H9 (cell line): ENCODE measurements at regions not wholly inside any gene's neighbourhood (a gene's known extent, or its start where the extent isn't known, plus 50 kb on each side); places are given as distances from the start of the nearest gene placed in this dataset.

Experiments
- DNase-seq: peaks from one replicate; pipeline ENCODE4 v3.0.0-alpha.2; 2017
- H2AFZ ChIP-seq: one replicate; pipeline ENCODE4 v1.6.1; 2013; ENCODE audit warnings: mild to moderate bottlenecking, low read length, control low read depth, moderate library complexity
- H2AK5ac ChIP-seq: 2 replicates; pipeline ENCODE4 v1.6.1; 2013; ENCODE audit warnings: low read length, control low read depth, mixed read lengths; ENCODE audit not compliant: insufficient read length
- H2BK120ac ChIP-seq: one replicate; pipeline ENCODE4 v1.6.1; 2013; ENCODE audit warnings: low read depth, mild to moderate bottlenecking, low read length, control low read depth, inconsistent platforms; ENCODE audit not compliant: poor library complexity, severe bottlenecking
- H2BK12ac ChIP-seq: 2 replicates; pipeline ENCODE4 v1.6.1; 2013; ENCODE audit warnings: low read length, control low read depth, mixed read lengths, low read depth; ENCODE audit not compliant: insufficient read length
- H2BK15ac ChIP-seq: 2 replicates; pipeline ENCODE4 v1.6.1; 2013; ENCODE audit warnings: low read depth, low read length, control low read depth
- H2BK20ac ChIP-seq: one replicate; pipeline ENCODE4 v1.6.1; 2013; ENCODE audit warnings: low read depth, mild to moderate bottlenecking, low read length, control low read depth, inconsistent platforms; ENCODE audit not compliant: poor library complexity, severe bottlenecking
- H2BK5ac ChIP-seq: 2 replicates; pipeline ENCODE4 v1.6.1; 2013; ENCODE audit warnings: low read length, control low read depth, mixed read lengths; ENCODE audit not compliant: insufficient read length
- H3K14ac ChIP-seq: 2 replicates; pipeline ENCODE4 v1.6.1; 2013; ENCODE audit warnings: low read length, control low read depth; ENCODE audit not compliant: insufficient read depth
- H3K18ac ChIP-seq: 2 replicates; pipeline ENCODE4 v1.6.1; 2013; ENCODE audit warnings: low read depth, mild to moderate bottlenecking, mixed read lengths, low read length, control low read depth; ENCODE audit not compliant: insufficient read length
- H3K23ac ChIP-seq: 2 replicates; pipeline ENCODE4 v1.6.1; 2013; ENCODE audit warnings: low read length, control low read depth, mixed read lengths, low read depth; ENCODE audit not compliant: insufficient read length
- H3K23me2 ChIP-seq: 2 replicates; pipeline ENCODE4 v1.6.1; 2013; ENCODE audit warnings: low read depth, mild to moderate bottlenecking, mixed read lengths, low read length, control low read depth; ENCODE audit not compliant: insufficient read length, poor library complexity, severe bottlenecking
- H3K27ac ChIP-seq: 2 replicates; pipeline ENCODE4 v1.5.1; 2013; ENCODE audit warnings: low read length, control low read depth, mixed read lengths, low read depth; ENCODE audit not compliant: insufficient read length
- H3K27me3 ChIP-seq: 2 replicates; pipeline ENCODE4 v1.6.1; 2013; ENCODE audit warnings: low read length, control low read depth, inconsistent platforms; ENCODE audit not compliant: insufficient read depth
- H3K4ac ChIP-seq: 2 replicates; pipeline ENCODE4 v1.6.1; 2013; ENCODE audit warnings: low read depth, mild to moderate bottlenecking, control low read depth, inconsistent platforms, low read length, moderate library complexity
- H3K4me1 ChIP-seq: 2 replicates; pipeline ENCODE4 v1.6.1; 2013; ENCODE audit warnings: low read length, control low read depth, inconsistent platforms; ENCODE audit not compliant: insufficient read depth
- H3K4me2 ChIP-seq: 2 replicates; pipeline ENCODE4 v1.6.1; 2013; ENCODE audit warnings: low read length, control low read depth, mixed read lengths; ENCODE audit not compliant: insufficient read length, insufficient read depth
- H3K56ac ChIP-seq: 2 replicates; pipeline ENCODE4 v1.6.1; 2013; ENCODE audit warnings: low read depth, mild to moderate bottlenecking, mixed read lengths, low read length, control low read depth; ENCODE audit not compliant: insufficient read length
- H3K79me1 ChIP-seq: 2 replicates; pipeline ENCODE4 v1.6.1; 2013; ENCODE audit warnings: low read depth, mild to moderate bottlenecking, moderate library complexity, low read length, control low read depth, inconsistent platforms; ENCODE audit not compliant: insufficient read depth, poor library complexity, severe bottlenecking
- H3K79me2 ChIP-seq: 2 replicates; pipeline ENCODE4 v1.6.1; 2013; ENCODE audit warnings: low read length, control low read depth, inconsistent platforms; ENCODE audit not compliant: insufficient read depth
- H3K9ac ChIP-seq: 2 replicates; pipeline ENCODE4 v1.6.1; 2013; ENCODE audit warnings: low read length, control low read depth, mixed read lengths; ENCODE audit not compliant: insufficient read length; ENCODE audit errors: extremely low read depth
- H3K9me3 ChIP-seq: one replicate; pipeline ENCODE4 v1.6.1; 2013; ENCODE audit warnings: low read depth, low read length, inconsistent platforms; ENCODE audit not compliant: control insufficient read depth
- H3T11ph ChIP-seq: one replicate; pipeline ENCODE4 v1.6.1; 2013; ENCODE audit warnings: mild to moderate bottlenecking, low read length, control low read depth, inconsistent platforms
- H4K20me1 ChIP-seq: one replicate; pipeline ENCODE4 v1.6.1; 2013; ENCODE audit not compliant: control insufficient read depth, insufficient read length, insufficient read depth
- H4K5ac ChIP-seq: 2 replicates; pipeline ENCODE4 v1.6.1; 2013; ENCODE audit warnings: low read depth, mild to moderate bottlenecking, mixed read lengths, low read length, control low read depth; ENCODE audit not compliant: insufficient read length
- H4K8ac ChIP-seq: replicated peaks from 2 replicates; pipeline ENCODE4 v1.6.1; 2013; ENCODE audit warnings: low read length, control low read depth, mixed read lengths, low read depth; ENCODE audit not compliant: insufficient read length
- H4K91ac ChIP-seq: 2 replicates; pipeline ENCODE4 v1.6.1; 2013; ENCODE audit warnings: low read depth, mild to moderate bottlenecking, moderate library complexity, mixed read lengths, low read length, control low read depth; ENCODE audit not compliant: insufficient read length
- H3K27ac Mint-ChIP-seq, 3 experiments: 2 replicates in 2 of 3; 3 replicates in 1 of 3; pipeline ENCODE4 v1.8.0; 2020 to 2021; ENCODE audit warnings: mixed read lengths in 3 of 3, mild to moderate bottlenecking in 1 of 3, moderate library complexity in 1 of 3
- H3K27me3 Mint-ChIP-seq: 2 replicates; pipeline ENCODE4 v1.8.0; 2021; ENCODE audit warnings: low read depth, mild to moderate bottlenecking, moderate library complexity, mixed read lengths
- H3K36me3 Mint-ChIP-seq, 3 experiments: 2 replicates in 2 of 3; 3 replicates in 1 of 3; pipeline ENCODE4 v1.8.0; 2020 to 2021; ENCODE audit warnings: low read depth in 3 of 3, mixed read lengths in 3 of 3; ENCODE audit not compliant: insufficient read depth in 1 of 3
- H3K4me1 Mint-ChIP-seq, 2 experiments: 2 replicates each; pipeline ENCODE4 v1.8.0; 2020; ENCODE audit warnings: mixed read lengths in 2 of 2
- H3K4me3 Mint-ChIP-seq, 2 experiments: 2 replicates in 1 of 2; 3 replicates in 1 of 2; pipeline ENCODE4 v1.8.0; 2020 to 2021; ENCODE audit warnings: mild to moderate bottlenecking in 2 of 2, mixed read lengths in 2 of 2, moderate library complexity in 1 of 2
- H3K9me3 Mint-ChIP-seq, 2 experiments: 2 replicates in 1 of 2; 3 replicates in 1 of 2; pipeline ENCODE4 v1.8.0; 2020; ENCODE audit warnings: mild to moderate bottlenecking in 2 of 2, mixed read lengths in 2 of 2, moderate library complexity in 1 of 2
- WGBS: extraction: QIAGEN DNeasy Blood & Tissue Kit; methylation state at CpG from one replicate; pipeline ENCODE4 v1.1.7; 2013; ENCODE audit warnings: missing lambda C conversion rate, low lambda C conversion rate, mixed read lengths; ENCODE audit not compliant: insufficient read length; ENCODE audit errors: extremely low coverage; 5-methylcytosine and 5-hydroxymethylcytosine counted together
- TF ChIP-seq, protein P1 (sequence below): fragments of 200-600 bp; sonication (generic); conservative IDR thresholded peaks from 3 replicates; pipeline ENCODE4 v1.8.0; 2021; ENCODE audit warnings: antibody characterized with exemption, mild to moderate bottlenecking

DNA sequence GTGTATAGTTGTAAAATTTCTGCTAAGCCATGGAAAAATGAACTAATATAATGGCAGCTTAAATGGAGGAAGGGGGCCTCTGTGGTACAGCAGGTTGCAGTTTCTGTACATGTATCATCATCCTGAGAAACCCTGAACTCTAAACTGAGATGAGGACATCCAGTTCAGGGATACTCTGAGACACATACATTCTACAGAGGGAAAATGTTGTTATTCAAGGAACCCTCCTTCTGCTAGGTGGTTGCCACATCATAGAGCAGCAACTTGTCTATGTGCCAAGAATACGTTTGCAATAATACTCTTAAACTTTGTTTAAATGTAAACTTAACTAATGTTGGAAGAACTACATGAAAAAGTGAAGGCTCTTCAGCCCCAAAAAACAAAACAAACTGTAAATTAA is 1310.8 kb upstream of the WWC1 start:
- Histone ChIP-seq H4K20me1 (no peaks in the 10 kb centered on the region), H3K4me2 (no peak overlapping the region), H3K56ac (no peak overlapping the region), H3K9ac (no peak overlapping the region), H3K23ac (no peak overlapping the region), H3K18ac (no peak overlapping the region), H3K14ac (no peak overlapping the region), H2AFZ (no peak overlapping the region), H2BK120ac (no peak overlapping the region), H3K4me1 (no peaks in the 10 kb centered on the region), H2BK5ac (no peak overlapping the region), H3K79me2 (no peaks in the 10 kb centered on the region), H3T11ph (no peak overlapping the region), H2BK12ac (no peak overlapping the region), H3K23me2 (peaks cover 8% of the 10 kb centered on the region), H2AK5ac (no peak overlapping the region), H2BK20ac (no peak overlapping the region), H2BK15ac (no peak overlapping the region), H3K79me1 (no peaks in the 10 kb centered on the region), H4K8ac (no peak overlapping the region), H3K27ac (no peak overlapping the region), H3K27me3 (peaks cover 2% of the 10 kb centered on the region; the same call in 1 of the 2 replicates), H4K91ac (no peak overlapping the region), H4K5ac (no peak overlapping the region), H3K9me3 (no peaks in the 10 kb centered on the region), H3K4ac (no peak overlapping the region)
- WGBS = no CpG with 5 or more reads among the region's 1 CpG
- H3K27me3 Mint-ChIP-seq = peaks cover 27% of the 10 kb centered on the region
- no peaks in the 10 kb centered on the region for H3K36me3 Mint-ChIP-seq
- no peaks in the 10 kb centered on the region for H3K9me3 Mint-ChIP-seq
- TF ChIP-seq, protein P1, sequence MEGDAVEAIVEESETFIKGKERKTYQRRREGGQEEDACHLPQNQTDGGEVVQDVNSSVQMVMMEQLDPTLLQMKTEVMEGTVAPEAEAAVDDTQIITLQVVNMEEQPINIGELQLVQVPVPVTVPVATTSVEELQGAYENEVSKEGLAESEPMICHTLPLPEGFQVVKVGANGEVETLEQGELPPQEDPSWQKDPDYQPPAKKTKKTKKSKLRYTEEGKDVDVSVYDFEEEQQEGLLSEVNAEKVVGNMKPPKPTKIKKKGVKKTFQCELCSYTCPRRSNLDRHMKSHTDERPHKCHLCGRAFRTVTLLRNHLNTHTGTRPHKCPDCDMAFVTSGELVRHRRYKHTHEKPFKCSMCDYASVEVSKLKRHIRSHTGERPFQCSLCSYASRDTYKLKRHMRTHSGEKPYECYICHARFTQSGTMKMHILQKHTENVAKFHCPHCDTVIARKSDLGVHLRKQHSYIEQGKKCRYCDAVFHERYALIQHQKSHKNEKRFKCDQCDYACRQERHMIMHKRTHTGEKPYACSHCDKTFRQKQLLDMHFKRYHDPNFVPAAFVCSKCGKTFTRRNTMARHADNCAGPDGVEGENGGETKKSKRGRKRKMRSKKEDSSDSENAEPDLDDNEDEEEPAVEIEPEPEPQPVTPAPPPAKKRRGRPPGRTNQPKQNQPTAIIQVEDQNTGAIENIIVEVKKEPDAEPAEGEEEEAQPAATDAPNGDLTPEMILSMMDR = no peak
- H3K4me3 Mint-ChIP-seq = peak overlapping the region in 1 of 2 experiments; percentile 63; a peak in 2 of 5 replicates
- peaks cover 40 to 43% of the 10 kb centered on the region in 2 experiments for H3K4me1 Mint-ChIP-seq
- H3K27ac Mint-ChIP-seq = no peak overlapping the region
- no peak for DNase-seq
